HUES64 (cell line): ENCODE measurements at regions not wholly inside any gene's neighbourhood (a gene's known extent, or its start where the extent isn't known, plus 50 kb on each side); places are given as distances from the start of the nearest gene placed in this dataset.

Source experiments
- H3K27ac ChIP-seq: 2 replicates; pipeline ENCODE4 v1.7.0; 2013; ENCODE audit warnings: low read depth, low read length, inconsistent platforms
- H3K27me3 ChIP-seq: 2 replicates; pipeline ENCODE4 v1.6.1; 2013; ENCODE audit warnings: mild to moderate bottlenecking, low read length; ENCODE audit not compliant: insufficient read depth
- H3K36me3 ChIP-seq: 2 replicates; pipeline ENCODE4 v1.6.1; 2013; ENCODE audit warnings: mild to moderate bottlenecking, low read length; ENCODE audit not compliant: insufficient read depth
- H3K4me1 ChIP-seq: 2 replicates; pipeline ENCODE4 v1.6.1; 2013; ENCODE audit warnings: mild to moderate bottlenecking, low read length, moderate library complexity; ENCODE audit not compliant: insufficient read depth
- H3K4me3 ChIP-seq: 2 replicates; pipeline ENCODE4 v1.5.1; 2013; ENCODE audit warnings: mild to moderate bottlenecking, low read length, moderate library complexity
- H3K9ac ChIP-seq: 2 replicates; pipeline ENCODE4 v1.6.1; 2013; ENCODE audit warnings: mild to moderate bottlenecking, low read depth, low read length
- H3K9me3 ChIP-seq: 2 replicates; pipeline ENCODE4 v1.6.1; 2013; ENCODE audit warnings: low read depth, low read length; ENCODE audit not compliant: insufficient read depth
- WGBS: fragments of 150-250, 120-280 bp; methylation state at CpG from one replicate; pipeline ENCODE4 v1.1.7; 2013; ENCODE audit warnings: missing lambda C conversion rate; 5-methylcytosine and 5-hydroxymethylcytosine counted together

- Histone ChIP-seq H3K36me3 (no peaks in the 10 kb centered on the region), H3K9me3 (no peaks in the 10 kb centered on the region), H3K27me3 (no peaks in the 10 kb centered on the region), H3K4me1 (no peaks in the 10 kb centered on the region), H3K9ac (no peak overlapping the region), H3K27ac (no peak overlapping the region), H3K4me3 (no peak overlapping the region)
- 95% methylated on average over 6 of the region's 6 CpGs for WGBS
These were observed 123.0 kb upstream of the KL start for GRCh38 chr13:32893176-32893575.

- Histone ChIP-seq H3K36me3 (no peaks in the 10 kb centered on the region), H3K4me3 (no peak overlapping the region), H3K9me3 (no peaks in the 10 kb centered on the region), H3K27ac (no peak overlapping the region), H3K4me1 (no peaks in the 10 kb centered on the region), H3K27me3 (no peaks in the 10 kb centered on the region), H3K9ac (no peak overlapping the region)
- 93% methylated on average over 2 of the region's 2 CpGs for WGBS
These were observed 121.6 kb upstream of the KL start for GRCh38 chr13:32894589-32895001.

GRCh38 chr13:32895296-32895695 lies 120.9 kb upstream of the KL start:
- Histone ChIP-seq H3K4me1 (no peaks in the 10 kb centered on the region), H3K9ac (no peak overlapping the region), H3K27me3 (no peaks in the 10 kb centered on the region), H3K27ac (no peak overlapping the region), H3K9me3 (no peaks in the 10 kb centered on the region), H3K4me3 (no peak overlapping the region), H3K36me3 (no peaks in the 10 kb centered on the region)
- WGBS = 96% methylated on average over 3 of the region's 3 CpGs

GRCh38 chr13:32897296-32897695 lies 118.9 kb upstream of the KL start:
- Histone ChIP-seq H3K4me3 (no peak overlapping the region), H3K27ac (no peak overlapping the region), H3K9me3 (no peaks in the 10 kb centered on the region), H3K36me3 (no peaks in the 10 kb centered on the region), H3K4me1 (no peaks in the 10 kb centered on the region), H3K27me3 (no peaks in the 10 kb centered on the region), H3K9ac (no peak overlapping the region)
- 98% methylated on average over 3 of the region's 4 CpGs for WGBS

GRCh38 chr13:32902029-32902780 lies 114.0 kb upstream of the KL start:
- peaks cover 15% of the 10 kb centered on the region for H3K4me1 ChIP-seq
- no peak overlapping the region for H3K4me3 ChIP-seq
- 91% methylated on average over 3 of the region's 3 CpGs for WGBS
- H3K27me3 ChIP-seq = no peaks in the 10 kb centered on the region
- no peak overlapping the region for H3K9ac ChIP-seq
- H3K9me3 ChIP-seq = no peaks in the 10 kb centered on the region
- no peak overlapping the region for H3K27ac ChIP-seq
- no peaks in the 10 kb centered on the region for H3K36me3 ChIP-seq

- Histone ChIP-seq H3K9ac (no peak overlapping the region), H3K27ac (no peak overlapping the region), H3K9me3 (no peaks in the 10 kb centered on the region), H3K36me3 (no peaks in the 10 kb centered on the region), H3K4me1 (peaks cover 15% of the 10 kb centered on the region), H3K27me3 (no peaks in the 10 kb centered on the region), H3K4me3 (no peak overlapping the region)
- WGBS = 83% methylated on average over 8 of the region's 8 CpGs
These were observed 113.3 kb upstream of the KL start for GRCh38 chr13:32902874-32903273.

GRCh38 chr13:32903720-32904119 lies 112.5 kb upstream of the KL start:
- H3K4me3 ChIP-seq = no peak overlapping the region
- 94% methylated on average over 5 of the region's 5 CpGs for WGBS
- no peaks in the 10 kb centered on the region for H3K9me3 ChIP-seq
- H3K9ac ChIP-seq = no peak overlapping the region
- peaks cover 15% of the 10 kb centered on the region for H3K4me1 ChIP-seq
- H3K27ac ChIP-seq = no peak overlapping the region
- no peaks in the 10 kb centered on the region for H3K27me3 ChIP-seq
- H3K36me3 ChIP-seq = no peaks in the 10 kb centered on the region

GRCh38 chr13:32904266-32904665 lies 112.0 kb upstream of the KL start:
- no peak overlapping the region for H3K27ac ChIP-seq
- no peak overlapping the region for H3K9ac ChIP-seq
- no peaks in the 10 kb centered on the region for H3K9me3 ChIP-seq
- no peaks in the 10 kb centered on the region for H3K36me3 ChIP-seq
- peaks cover 15% of the 10 kb centered on the region for H3K4me1 ChIP-seq
- H3K27me3 ChIP-seq = no peaks in the 10 kb centered on the region
- 94% methylated on average over 2 of the region's 2 CpGs for WGBS
- no peak overlapping the region for H3K4me3 ChIP-seq

- Histone ChIP-seq H3K36me3 (no peaks in the 10 kb centered on the region), H3K27me3 (no peaks in the 10 kb centered on the region), H3K4me3 (no peak overlapping the region), H3K4me1 (peaks cover 15% of the 10 kb centered on the region), H3K9me3 (no peaks in the 10 kb centered on the region), H3K9ac (no peak overlapping the region), H3K27ac (no peak overlapping the region)
- 58% methylated on average over 6 of the region's 6 CpGs for whole genome bisulfite sequencing
These were observed 111.0 kb upstream of the KL start for GRCh38 chr13:32905063-32905863.

- WGBS = 62% methylated on average over 4 of the region's 4 CpGs
- Histone ChIP-seq H3K9ac (no peak overlapping the region), H3K4me3 (no peak overlapping the region), H3K27ac (no peak overlapping the region), H3K9me3 (no peaks in the 10 kb centered on the region), H3K4me1 (peaks cover 15% of the 10 kb centered on the region), H3K27me3 (no peaks in the 10 kb centered on the region), H3K36me3 (no peaks in the 10 kb centered on the region)
These were observed 110.4 kb upstream of the KL start for GRCh38 chr13:32905864-32906180.

GRCh38 chr13:32907211-32907610 lies 109.0 kb upstream of the KL start:
- H3K4me1 ChIP-seq = peaks cover 15% of the 10 kb centered on the region
- no peak overlapping the region for H3K4me3 ChIP-seq
- no peaks in the 10 kb centered on the region for H3K27me3 ChIP-seq
- H3K9ac ChIP-seq = no peak overlapping the region
- H3K36me3 ChIP-seq = no peaks in the 10 kb centered on the region
- WGBS = 94% methylated on average over 1 of the region's 1 CpG
- no peaks in the 10 kb centered on the region for H3K9me3 ChIP-seq
- H3K27ac ChIP-seq = no peak overlapping the region
